Activated T-cell treated with anti-CD3 and anti-CD28 coated beads, Interleukin-2, amount 50 U/mL, for 72 hours (primary cell): ENCODE measurements at regions not wholly inside any gene's neighbourhood (a gene's known extent, or its start where the extent isn't known, plus 50 kb on each side); places are given as distances from the start of the nearest gene placed in this dataset.
"Not testable (repeated sequence)": the region's sequence is repeated elsewhere in the genome, so short reads cannot be mapped to it uniquely, and the experiment has no call there.

Experiments used
- ATAC-seq, 2 donors: fragments of 150-1000 bp; cut with Tn5 transposase; replicated peaks in 1 of 2; 2 replicates each; pipeline ENCODE4 v1.10.0; 2021; ENCODE audit warnings: moderate library complexity in 2 of 2, mild to moderate bottlenecking in 1 of 2
- DNase-seq, 2 donors: peaks; one replicate each; pipeline ENCODE4 v3.0.0; 2021 to 2022; ENCODE audit warnings: mixed read lengths in 1 of 2
- H3K27ac Mint-ChIP-seq: one replicate; pipeline ENCODE4 v1.8.0; 2022; ENCODE audit warnings: mild to moderate bottlenecking, moderate library complexity, mixed read lengths
- H3K27me3 Mint-ChIP-seq: one replicate; pipeline ENCODE4 v1.8.0; 2022; ENCODE audit warnings: low read depth, mixed read lengths
- H3K36me3 Mint-ChIP-seq, 2 donors: one replicate each; pipeline ENCODE4 v1.8.0; 2022; ENCODE audit warnings: mixed read lengths in 2 of 2, mild to moderate bottlenecking in 1 of 2; ENCODE audit not compliant: insufficient read depth in 2 of 2
- H3K4me1 Mint-ChIP-seq: one replicate; pipeline ENCODE4 v1.8.0; 2022; ENCODE audit warnings: low read depth, mixed read lengths
- H3K4me3 Mint-ChIP-seq, 2 donors: one replicate each; pipeline ENCODE4 v1.8.0; 2022; ENCODE audit warnings: mild to moderate bottlenecking in 2 of 2, mixed read lengths in 2 of 2, moderate library complexity in 2 of 2
- H3K9me3 Mint-ChIP-seq, 2 donors: one replicate each; pipeline ENCODE4 v1.8.0; 2022; ENCODE audit warnings: mixed read lengths in 2 of 2

- ATAC-seq (no peak), DNase-seq (no peak)
- Mint-ChIP-seq H3K9me3 (no peaks in the 10 kb centered on the region), H3K4me1 (peaks cover 46% of the 10 kb centered on the region), H3K27ac (no peak overlapping the region), H3K4me3 (no peak overlapping the region), H3K36me3 (no peaks in the 10 kb centered on the region), H3K27me3 (peaks cover 6% of the 10 kb centered on the region)
Observed at GRCh38 chr4:140237616-140238350, 83.8 kb upstream of the MAML3 start.

GRCh38 chr4:140236654-140237169 lies 82.7 kb upstream of the MAML3 start:
- Mint-ChIP-seq H3K27me3 (peaks cover 6% of the 10 kb centered on the region), H3K9me3 (no peaks in the 10 kb centered on the region), H3K4me1 (peaks cover 36% of the 10 kb centered on the region), H3K4me3 (no peak overlapping the region), H3K36me3 (no peaks in the 10 kb centered on the region), H3K27ac (no peak overlapping the region)
- ATAC-seq: no peak
- DNase-seq: no peak

- H3K36me3 Mint-ChIP-seq: peaks cover 0 to 2% of the 10 kb centered on the region in 2 donors
- peaks cover 34% of the 10 kb centered on the region for H3K4me1 Mint-ChIP-seq
- H3K27ac Mint-ChIP-seq: peak overlapping the region; percentile 96
- no peaks in the 10 kb centered on the region for H3K9me3 Mint-ChIP-seq
- DNase-seq: peak in 1 of 2 donors; percentile 34
- peak; percentile 66 to 79 for ATAC-seq
- peak overlapping the region; percentile 79 to 91 for H3K4me3 Mint-ChIP-seq
- peaks cover 17% of the 10 kb centered on the region for H3K27me3 Mint-ChIP-seq
Observed at GRCh38 chr4:140234697-140235060, 80.7 kb upstream of the MAML3 start.

GRCh38 chr4:140233791-140234696 lies 80.1 kb upstream of the MAML3 start:
- DNase-seq (peak in 1 of 2 donors; percentile 38), ATAC-seq (peak; percentile 69 to 78)
- peaks cover 0 to 2% of the 10 kb centered on the region in 2 donors for H3K36me3 Mint-ChIP-seq
- H3K27ac Mint-ChIP-seq: peak overlapping the region; percentile 96
- H3K4me1 Mint-ChIP-seq: peaks cover 34% of the 10 kb centered on the region
- peaks cover 17% of the 10 kb centered on the region for H3K27me3 Mint-ChIP-seq
- peak overlapping the region; percentile 79 to 91 for H3K4me3 Mint-ChIP-seq
- H3K9me3 Mint-ChIP-seq: no peaks in the 10 kb centered on the region

GRCh38 chr4:140229881-140230280 lies 75.9 kb upstream of the MAML3 start:
- no peak for ATAC-seq
- H3K9me3 Mint-ChIP-seq: no peaks in the 10 kb centered on the region
- H3K27me3 Mint-ChIP-seq: peaks cover 10% of the 10 kb centered on the region
- no peak overlapping the region for H3K4me3 Mint-ChIP-seq
- peaks cover 0 to 2% of the 10 kb centered on the region in 2 donors for H3K36me3 Mint-ChIP-seq
- H3K27ac Mint-ChIP-seq: no peak overlapping the region
- H3K4me1 Mint-ChIP-seq: peaks cover 15% of the 10 kb centered on the region
- no peak for DNase-seq

GRCh38 chr4:140227286-140227685 lies 73.3 kb upstream of the MAML3 start:
- no peaks in the 10 kb centered on the region for H3K9me3 Mint-ChIP-seq
- no peak overlapping the region for H3K4me3 Mint-ChIP-seq
- H3K36me3 Mint-ChIP-seq: peaks cover 0 to 2% of the 10 kb centered on the region in 2 donors
- no peaks in the 10 kb centered on the region for H3K4me1 Mint-ChIP-seq
- peaks cover 10% of the 10 kb centered on the region for H3K27me3 Mint-ChIP-seq
- no peak overlapping the region for H3K27ac Mint-ChIP-seq
- ATAC-seq: no peak
- no peak for DNase-seq

GRCh38 chr4:140223056-140223810 lies 69.2 kb upstream of the MAML3 start:
- no peaks in the 10 kb centered on the region for H3K36me3 Mint-ChIP-seq
- H3K9me3 Mint-ChIP-seq: no peaks in the 10 kb centered on the region
- DNase-seq (no peak), ATAC-seq (no peak)
- H3K27ac Mint-ChIP-seq: no peak overlapping the region
- H3K27me3 Mint-ChIP-seq: no peaks in the 10 kb centered on the region
- H3K4me3 Mint-ChIP-seq: no peak overlapping the region
- no peaks in the 10 kb centered on the region for H3K4me1 Mint-ChIP-seq

- peak; percentile 55 to 56 for ATAC-seq
- Mint-ChIP-seq H3K27ac (no peak overlapping the region), H3K9me3 (no peaks in the 10 kb centered on the region), H3K27me3 (no peaks in the 10 kb centered on the region), H3K4me1 (no peaks in the 10 kb centered on the region), H3K36me3 (no peaks in the 10 kb centered on the region), H3K4me3 (no peak overlapping the region)
- no peak for DNase-seq
Observed at GRCh38 chr4:140222171-140222570, 68.2 kb upstream of the MAML3 start.

- no peak for DNase-seq
- peaks cover 7% of the 10 kb centered on the region for H3K27me3 Mint-ChIP-seq
- ATAC-seq: no peak
- H3K9me3 Mint-ChIP-seq: no peaks in the 10 kb centered on the region
- peak overlapping the region; percentile 5 for H3K27ac Mint-ChIP-seq
- no peak overlapping the region for H3K4me3 Mint-ChIP-seq
- no peaks in the 10 kb centered on the region for H3K4me1 Mint-ChIP-seq
- H3K36me3 Mint-ChIP-seq: no peaks in the 10 kb centered on the region
Observed at GRCh38 chr4:140220058-140220457, 66.1 kb upstream of the MAML3 start.

GRCh38 chr4:140219567-140219966 lies 65.6 kb upstream of the MAML3 start:
- no peaks in the 10 kb centered on the region for H3K4me1 Mint-ChIP-seq
- no peak overlapping the region for H3K4me3 Mint-ChIP-seq
- no peaks in the 10 kb centered on the region for H3K36me3 Mint-ChIP-seq
- ATAC-seq (no peak), DNase-seq (no peak)
- H3K27me3 Mint-ChIP-seq: peaks cover 12% of the 10 kb centered on the region
- H3K27ac Mint-ChIP-seq: peak overlapping the region; percentile 5
- H3K9me3 Mint-ChIP-seq: no peaks in the 10 kb centered on the region

- H3K27me3 Mint-ChIP-seq: peaks cover 14% of the 10 kb centered on the region
- not testable (repeated sequence) for H3K27ac Mint-ChIP-seq, H3K4me3 Mint-ChIP-seq, DNase-seq, H3K4me1 Mint-ChIP-seq, H3K36me3 Mint-ChIP-seq, H3K9me3 Mint-ChIP-seq, ATAC-seq
Observed at GRCh38 chr4:140219070-140219469, 65.1 kb upstream of the MAML3 start.

- no peaks in the 10 kb centered on the region for H3K36me3 Mint-ChIP-seq
- no peaks in the 10 kb centered on the region for H3K9me3 Mint-ChIP-seq
- no peak overlapping the region for H3K4me3 Mint-ChIP-seq
- H3K27ac Mint-ChIP-seq: no peak overlapping the region
- peaks cover 14% of the 10 kb centered on the region for H3K27me3 Mint-ChIP-seq
- peak in 1 of 2 donors; percentile 6 for DNase-seq
- ATAC-seq: peak; percentile 59 to 64
- H3K4me1 Mint-ChIP-seq: peaks cover 9% of the 10 kb centered on the region
Observed at GRCh38 chr4:140213749-140214148, 59.8 kb upstream of the MAML3 start.

GRCh38 chr4:140213116-140213515 lies 59.1 kb upstream of the MAML3 start:
- DNase-seq: no peak
- Mint-ChIP-seq H3K27me3 (peaks cover 18% of the 10 kb centered on the region), H3K4me3 (no peak overlapping the region), H3K4me1 (peaks cover 9% of the 10 kb centered on the region), H3K36me3 (no peaks in the 10 kb centered on the region), H3K27ac (no peak overlapping the region), H3K9me3 (no peaks in the 10 kb centered on the region)
- no peak for ATAC-seq
